H9 (cell line): ENCODE measurements at regions not wholly inside any gene's neighbourhood (a gene's known extent, or its start where the extent isn't known, plus 50 kb on each side); places are given as distances from the start of the nearest gene placed in this dataset.

Experiments used
- DNase-seq: peaks from one replicate; pipeline ENCODE4 v3.0.0-alpha.2; 2017
- H2AFZ ChIP-seq: one replicate; pipeline ENCODE4 v1.6.1; 2013; ENCODE audit warnings: mild to moderate bottlenecking, low read length, control low read depth, moderate library complexity
- H2AK5ac ChIP-seq: 2 replicates; pipeline ENCODE4 v1.6.1; 2013; ENCODE audit warnings: low read length, control low read depth, mixed read lengths; ENCODE audit not compliant: insufficient read length
- H2BK120ac ChIP-seq: one replicate; pipeline ENCODE4 v1.6.1; 2013; ENCODE audit warnings: low read depth, mild to moderate bottlenecking, low read length, control low read depth, inconsistent platforms; ENCODE audit not compliant: poor library complexity, severe bottlenecking
- H2BK12ac ChIP-seq: 2 replicates; pipeline ENCODE4 v1.6.1; 2013; ENCODE audit warnings: low read length, control low read depth, mixed read lengths, low read depth; ENCODE audit not compliant: insufficient read length
- H2BK15ac ChIP-seq: 2 replicates; pipeline ENCODE4 v1.6.1; 2013; ENCODE audit warnings: low read depth, low read length, control low read depth
- H2BK20ac ChIP-seq: one replicate; pipeline ENCODE4 v1.6.1; 2013; ENCODE audit warnings: low read depth, mild to moderate bottlenecking, low read length, control low read depth, inconsistent platforms; ENCODE audit not compliant: poor library complexity, severe bottlenecking
- H2BK5ac ChIP-seq: 2 replicates; pipeline ENCODE4 v1.6.1; 2013; ENCODE audit warnings: low read length, control low read depth, mixed read lengths; ENCODE audit not compliant: insufficient read length
- H3K14ac ChIP-seq: 2 replicates; pipeline ENCODE4 v1.6.1; 2013; ENCODE audit warnings: low read length, control low read depth; ENCODE audit not compliant: insufficient read depth
- H3K18ac ChIP-seq: 2 replicates; pipeline ENCODE4 v1.6.1; 2013; ENCODE audit warnings: low read depth, mild to moderate bottlenecking, mixed read lengths, low read length, control low read depth; ENCODE audit not compliant: insufficient read length
- H3K23ac ChIP-seq: 2 replicates; pipeline ENCODE4 v1.6.1; 2013; ENCODE audit warnings: low read length, control low read depth, mixed read lengths, low read depth; ENCODE audit not compliant: insufficient read length
- H3K23me2 ChIP-seq: 2 replicates; pipeline ENCODE4 v1.6.1; 2013; ENCODE audit warnings: low read depth, mild to moderate bottlenecking, mixed read lengths, low read length, control low read depth; ENCODE audit not compliant: insufficient read length, poor library complexity, severe bottlenecking
- H3K27ac ChIP-seq: 2 replicates; pipeline ENCODE4 v1.5.1; 2013; ENCODE audit warnings: low read length, control low read depth, mixed read lengths, low read depth; ENCODE audit not compliant: insufficient read length
- H3K27me3 ChIP-seq: 2 replicates; pipeline ENCODE4 v1.6.1; 2013; ENCODE audit warnings: low read length, control low read depth, inconsistent platforms; ENCODE audit not compliant: insufficient read depth
- H3K4ac ChIP-seq: 2 replicates; pipeline ENCODE4 v1.6.1; 2013; ENCODE audit warnings: low read depth, mild to moderate bottlenecking, control low read depth, inconsistent platforms, low read length, moderate library complexity
- H3K4me1 ChIP-seq: 2 replicates; pipeline ENCODE4 v1.6.1; 2013; ENCODE audit warnings: low read length, control low read depth, inconsistent platforms; ENCODE audit not compliant: insufficient read depth
- H3K4me2 ChIP-seq: 2 replicates; pipeline ENCODE4 v1.6.1; 2013; ENCODE audit warnings: low read length, control low read depth, mixed read lengths; ENCODE audit not compliant: insufficient read length, insufficient read depth
- H3K56ac ChIP-seq: 2 replicates; pipeline ENCODE4 v1.6.1; 2013; ENCODE audit warnings: low read depth, mild to moderate bottlenecking, mixed read lengths, low read length, control low read depth; ENCODE audit not compliant: insufficient read length
- H3K79me1 ChIP-seq: 2 replicates; pipeline ENCODE4 v1.6.1; 2013; ENCODE audit warnings: low read depth, mild to moderate bottlenecking, moderate library complexity, low read length, control low read depth, inconsistent platforms; ENCODE audit not compliant: insufficient read depth, poor library complexity, severe bottlenecking
- H3K79me2 ChIP-seq: 2 replicates; pipeline ENCODE4 v1.6.1; 2013; ENCODE audit warnings: low read length, control low read depth, inconsistent platforms; ENCODE audit not compliant: insufficient read depth
- H3K9ac ChIP-seq: 2 replicates; pipeline ENCODE4 v1.6.1; 2013; ENCODE audit warnings: low read length, control low read depth, mixed read lengths; ENCODE audit not compliant: insufficient read length; ENCODE audit errors: extremely low read depth
- H3K9me3 ChIP-seq: one replicate; pipeline ENCODE4 v1.6.1; 2013; ENCODE audit warnings: low read depth, low read length, inconsistent platforms; ENCODE audit not compliant: control insufficient read depth
- H3T11ph ChIP-seq: one replicate; pipeline ENCODE4 v1.6.1; 2013; ENCODE audit warnings: mild to moderate bottlenecking, low read length, control low read depth, inconsistent platforms
- H4K20me1 ChIP-seq: one replicate; pipeline ENCODE4 v1.6.1; 2013; ENCODE audit not compliant: control insufficient read depth, insufficient read length, insufficient read depth
- H4K5ac ChIP-seq: 2 replicates; pipeline ENCODE4 v1.6.1; 2013; ENCODE audit warnings: low read depth, mild to moderate bottlenecking, mixed read lengths, low read length, control low read depth; ENCODE audit not compliant: insufficient read length
- H4K8ac ChIP-seq: replicated peaks from 2 replicates; pipeline ENCODE4 v1.6.1; 2013; ENCODE audit warnings: low read length, control low read depth, mixed read lengths, low read depth; ENCODE audit not compliant: insufficient read length
- H4K91ac ChIP-seq: 2 replicates; pipeline ENCODE4 v1.6.1; 2013; ENCODE audit warnings: low read depth, mild to moderate bottlenecking, moderate library complexity, mixed read lengths, low read length, control low read depth; ENCODE audit not compliant: insufficient read length
- H3K27ac Mint-ChIP-seq, 3 experiments: 2 replicates in 2 of 3; 3 replicates in 1 of 3; pipeline ENCODE4 v1.8.0; 2020 to 2021; ENCODE audit warnings: mixed read lengths in 3 of 3, mild to moderate bottlenecking in 1 of 3, moderate library complexity in 1 of 3
- H3K27me3 Mint-ChIP-seq: 2 replicates; pipeline ENCODE4 v1.8.0; 2021; ENCODE audit warnings: low read depth, mild to moderate bottlenecking, moderate library complexity, mixed read lengths
- H3K36me3 Mint-ChIP-seq, 3 experiments: 2 replicates in 2 of 3; 3 replicates in 1 of 3; pipeline ENCODE4 v1.8.0; 2020 to 2021; ENCODE audit warnings: low read depth in 3 of 3, mixed read lengths in 3 of 3; ENCODE audit not compliant: insufficient read depth in 1 of 3
- H3K4me1 Mint-ChIP-seq, 2 experiments: 2 replicates each; pipeline ENCODE4 v1.8.0; 2020; ENCODE audit warnings: mixed read lengths in 2 of 2
- H3K4me3 Mint-ChIP-seq, 2 experiments: 2 replicates in 1 of 2; 3 replicates in 1 of 2; pipeline ENCODE4 v1.8.0; 2020 to 2021; ENCODE audit warnings: mild to moderate bottlenecking in 2 of 2, mixed read lengths in 2 of 2, moderate library complexity in 1 of 2
- H3K9me3 Mint-ChIP-seq, 2 experiments: 2 replicates in 1 of 2; 3 replicates in 1 of 2; pipeline ENCODE4 v1.8.0; 2020; ENCODE audit warnings: mild to moderate bottlenecking in 2 of 2, mixed read lengths in 2 of 2, moderate library complexity in 1 of 2
- WGBS: extraction: QIAGEN DNeasy Blood & Tissue Kit; methylation state at CpG from one replicate; pipeline ENCODE4 v1.1.7; 2013; ENCODE audit warnings: missing lambda C conversion rate, low lambda C conversion rate, mixed read lengths; ENCODE audit not compliant: insufficient read length; ENCODE audit errors: extremely low coverage; 5-methylcytosine and 5-hydroxymethylcytosine counted together
- TF ChIP-seq, protein P1 (sequence below): fragments of 200-600 bp; sonication (generic); conservative IDR thresholded peaks from 3 replicates; pipeline ENCODE4 v1.8.0; 2021; ENCODE audit warnings: antibody characterized with exemption, mild to moderate bottlenecking

DNA sequence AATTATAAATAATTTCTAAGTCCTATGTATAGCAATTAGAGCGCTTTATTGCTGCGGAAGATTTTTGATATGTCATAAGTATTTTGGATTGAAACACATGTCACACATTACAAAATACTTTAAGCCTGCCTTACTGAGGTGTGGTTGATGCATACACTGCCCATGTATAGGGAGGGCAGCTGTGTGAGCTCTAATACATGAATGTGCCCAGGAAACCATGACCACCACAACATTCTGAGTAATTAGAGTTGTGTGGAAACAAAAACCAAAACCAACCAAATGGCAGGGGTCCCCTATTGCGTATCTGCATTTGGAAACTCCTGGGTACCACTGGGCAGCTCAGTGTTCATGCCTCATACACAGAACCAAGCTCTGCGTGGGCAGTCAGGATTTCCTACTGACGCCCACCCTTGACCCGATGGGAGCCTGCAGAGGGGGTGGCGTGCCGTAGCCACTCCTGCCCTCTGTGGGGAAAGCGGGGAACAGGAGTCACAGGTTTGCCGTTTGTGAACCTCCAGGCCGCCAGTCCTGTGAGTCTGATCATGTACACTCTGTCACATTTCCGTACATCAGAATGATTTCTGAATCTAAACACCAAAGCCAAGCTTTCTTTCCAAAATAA lies 50.9 kb upstream of the PDE10A start:
- H3T11ph ChIP-seq: no peak overlapping the region
- H4K20me1 ChIP-seq: no peaks in the 10 kb centered on the region
- DNase-seq: no peak
- H3K27me3 ChIP-seq: no peaks in the 10 kb centered on the region
- no peak overlapping the region for H2BK120ac ChIP-seq
- H3K18ac ChIP-seq: no peak overlapping the region
- no peaks in the 10 kb centered on the region for H3K79me2 ChIP-seq
- TF ChIP-seq, protein P1, sequence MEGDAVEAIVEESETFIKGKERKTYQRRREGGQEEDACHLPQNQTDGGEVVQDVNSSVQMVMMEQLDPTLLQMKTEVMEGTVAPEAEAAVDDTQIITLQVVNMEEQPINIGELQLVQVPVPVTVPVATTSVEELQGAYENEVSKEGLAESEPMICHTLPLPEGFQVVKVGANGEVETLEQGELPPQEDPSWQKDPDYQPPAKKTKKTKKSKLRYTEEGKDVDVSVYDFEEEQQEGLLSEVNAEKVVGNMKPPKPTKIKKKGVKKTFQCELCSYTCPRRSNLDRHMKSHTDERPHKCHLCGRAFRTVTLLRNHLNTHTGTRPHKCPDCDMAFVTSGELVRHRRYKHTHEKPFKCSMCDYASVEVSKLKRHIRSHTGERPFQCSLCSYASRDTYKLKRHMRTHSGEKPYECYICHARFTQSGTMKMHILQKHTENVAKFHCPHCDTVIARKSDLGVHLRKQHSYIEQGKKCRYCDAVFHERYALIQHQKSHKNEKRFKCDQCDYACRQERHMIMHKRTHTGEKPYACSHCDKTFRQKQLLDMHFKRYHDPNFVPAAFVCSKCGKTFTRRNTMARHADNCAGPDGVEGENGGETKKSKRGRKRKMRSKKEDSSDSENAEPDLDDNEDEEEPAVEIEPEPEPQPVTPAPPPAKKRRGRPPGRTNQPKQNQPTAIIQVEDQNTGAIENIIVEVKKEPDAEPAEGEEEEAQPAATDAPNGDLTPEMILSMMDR: 0 out of 3 replicates have a peak, but pooled peaks have one; percentile 28
- no peaks in the 10 kb centered on the region for H3K23me2 ChIP-seq
- H3K9me3 ChIP-seq: no peaks in the 10 kb centered on the region
- H2AFZ ChIP-seq: no peak overlapping the region
- Mint-ChIP-seq H3K27ac (no peak overlapping the region), H3K4me1 (peaks cover 0 to 4% of the 10 kb centered on the region in 2 experiments; a peak in 2 of 4 replicates), H3K9me3 (no peaks in the 10 kb centered on the region), H3K27me3 (no peaks in the 10 kb centered on the region; the same call in 1 of the 2 replicates), H3K4me3 (no peak overlapping the region), H3K36me3 (no peaks in the 10 kb centered on the region; a peak in 2 of 7 replicates)
- no peak overlapping the region for H2BK15ac ChIP-seq
- H4K5ac ChIP-seq: no peak overlapping the region
- H3K4me2 ChIP-seq: no peak overlapping the region
- H4K8ac ChIP-seq: no peak overlapping the region
- no peak overlapping the region for H4K91ac ChIP-seq
- H2BK20ac ChIP-seq: no peak overlapping the region
- H3K23ac ChIP-seq: no peak overlapping the region
- no peak overlapping the region for H2BK12ac ChIP-seq
- H3K4ac ChIP-seq: no peak overlapping the region
- H3K14ac ChIP-seq: no peak overlapping the region
- no peak overlapping the region for H2BK5ac ChIP-seq
- no peak overlapping the region for H2AK5ac ChIP-seq
- no peaks in the 10 kb centered on the region for H3K4me1 ChIP-seq
- H3K27ac ChIP-seq: no peak overlapping the region
- no peak overlapping the region for H3K9ac ChIP-seq
- H3K79me1 ChIP-seq: no peaks in the 10 kb centered on the region
- H3K56ac ChIP-seq: no peak overlapping the region
- no CpG with 5 or more reads among the region's 12 CpGs for WGBS
